Colonic mucosa (tissue), 4 donors: ENCODE measurements at regions not wholly inside any gene's neighbourhood (a gene's known extent, or its start where the extent isn't known, plus 50 kb on each side); places are given as distances from the start of the nearest gene placed in this dataset.

ENCODE experiments used
- DNase-seq: peaks from one replicate; pipeline ENCODE4 v3.0.0-alpha.2; 2020
- H3K27ac ChIP-seq: fragments of 200-600 bp; one replicate; pipeline ENCODE4 v1.8.0; 2021
- H3K27me3 ChIP-seq: fragments of 200-600 bp; one replicate; pipeline ENCODE4 v1.8.0; 2021
- H3K36me3 ChIP-seq: fragments of 200-600 bp; one replicate; pipeline ENCODE4 v1.8.0; 2021
- H3K4me1 ChIP-seq: fragments of 200-600 bp; one replicate; pipeline ENCODE4 v1.8.0; 2021; ENCODE audit warnings: mild to moderate bottlenecking
- H3K4me3 ChIP-seq: fragments of 200-600 bp; one replicate; pipeline ENCODE4 v1.8.0; 2021
- H3K9ac ChIP-seq, 2 donors: one replicate each; pipeline ENCODE4 v1.7.0; 2013; ENCODE audit warnings: control low read depth in 2 of 2, low read depth in 2 of 2, low read length in 2 of 2
- H3K9me3 ChIP-seq: fragments of 200-600 bp; one replicate; pipeline ENCODE4 v1.8.0; 2021
- CTCF ChIP-seq: fragments of 200-600 bp; IDR thresholded peaks from one replicate; pipeline ENCODE4 v1.8.0; 2022; ENCODE audit warnings: antibody characterized with exemption, mild to moderate bottlenecking
- intact Hi-C: fragments of 100-400 bp; cut with DNase I; formaldehyde crosslinking; loops from one replicate; pipeline ENCODE4 v1.14.1; 2022
- donor health status: healthy.
- donor health status: DM: no; HTN: no; CAD: no.
- donor health status: DM: no; HTN: no; CAD: no.

DNA sequence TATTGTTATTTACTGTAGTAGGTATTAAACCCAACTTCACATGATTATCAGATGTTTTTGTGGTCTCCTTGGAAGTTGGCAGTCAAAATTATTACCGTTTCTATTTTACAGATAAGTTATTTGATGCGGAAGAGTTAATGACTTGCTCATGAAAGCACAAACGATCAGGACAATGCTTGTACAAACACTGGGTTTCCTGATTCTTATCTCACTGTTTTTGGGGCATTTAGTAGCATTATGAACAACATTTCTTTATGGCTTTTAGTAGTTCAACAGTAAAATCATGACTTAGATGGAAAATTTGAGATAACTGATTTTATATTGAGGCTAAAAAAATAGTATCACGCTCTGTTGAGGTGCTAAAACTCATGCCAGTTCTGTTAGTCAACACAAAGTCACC lies 361.5 kb upstream of the MBL2 start:
- Histone ChIP-seq H3K9me3 (no peaks in the 10 kb centered on the region), H3K36me3 (no peaks in the 10 kb centered on the region), H3K27ac (no peak overlapping the region), H3K9ac (no peak overlapping the region), H3K27me3 (no peaks in the 10 kb centered on the region), H3K4me3 (no peak overlapping the region), H3K4me1 (no peaks in the 10 kb centered on the region)
- TF ChIP-seq CTCF, result no peak
- no peak for DNase-seq
- intact Hi-C loops, result no loop called here

GRCh38 chr10:53130337-53130736 lies 357.8 kb upstream of the MBL2 start:
- Histone ChIP-seq H3K9ac (no peak overlapping the region), H3K4me3 (no peak overlapping the region), H3K27ac (no peak overlapping the region), H3K9me3 (no peaks in the 10 kb centered on the region), H3K4me1 (no peaks in the 10 kb centered on the region), H3K36me3 (no peaks in the 10 kb centered on the region), H3K27me3 (no peaks in the 10 kb centered on the region)
- no peak for TF ChIP-seq CTCF
- intact Hi-C loops, result no loop called here
- no peak for DNase-seq

- Histone ChIP-seq H3K4me1 (no peaks in the 10 kb centered on the region), H3K9me3 (no peaks in the 10 kb centered on the region), H3K9ac (no peak overlapping the region), H3K27ac (no peak overlapping the region), H3K4me3 (no peak overlapping the region), H3K27me3 (no peaks in the 10 kb centered on the region), H3K36me3 (no peaks in the 10 kb centered on the region)
- no peak for TF ChIP-seq CTCF
- no peak for DNase-seq
- intact Hi-C loops, result no loop called here
These were observed 355.1 kb upstream of the MBL2 start for GRCh38 chr10:53127686-53128085.

- intact Hi-C loops, result no loop called here
- H3K27ac ChIP-seq, result no peak overlapping the region
- no peaks in the 10 kb centered on the region for H3K9me3 ChIP-seq
- no peak overlapping the region for H3K4me3 ChIP-seq
- no peak for TF ChIP-seq CTCF
- no peak overlapping the region for H3K9ac ChIP-seq
- H3K4me1 ChIP-seq, result no peaks in the 10 kb centered on the region
- H3K36me3 ChIP-seq, result no peaks in the 10 kb centered on the region
- no peak for DNase-seq
- H3K27me3 ChIP-seq, result no peaks in the 10 kb centered on the region
These were observed 350.7 kb upstream of the MBL2 start for GRCh38 chr10:53123311-53123710.

DNA sequence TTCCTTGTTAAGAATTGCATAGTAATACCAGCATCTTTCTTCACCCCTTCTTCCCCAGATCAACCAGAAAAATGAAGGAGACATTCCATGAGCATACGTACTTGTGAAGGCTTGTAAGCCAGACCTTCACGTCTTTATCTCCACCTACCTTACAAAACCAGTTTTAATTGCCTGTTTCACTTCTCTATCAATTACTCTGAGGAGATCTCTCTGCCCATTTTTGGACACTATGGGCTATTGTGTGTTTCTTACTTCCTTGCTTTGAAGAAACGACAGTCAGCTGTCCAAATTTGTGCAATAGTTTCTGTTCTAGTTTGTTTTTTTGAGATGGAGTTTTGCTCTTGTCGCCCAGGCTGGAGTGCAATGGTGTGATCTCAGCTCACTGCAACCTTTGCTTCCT lies 349.7 kb upstream of the MBL2 start:
- no peaks in the 10 kb centered on the region for H3K36me3 ChIP-seq
- H3K27me3 ChIP-seq, result no peaks in the 10 kb centered on the region
- H3K4me1 ChIP-seq, result no peaks in the 10 kb centered on the region
- no peaks in the 10 kb centered on the region for H3K9me3 ChIP-seq
- TF ChIP-seq CTCF, result no peak
- no peak overlapping the region for H3K4me3 ChIP-seq
- intact Hi-C loops, result no loop called here
- H3K27ac ChIP-seq, result no peak overlapping the region
- no peak overlapping the region for H3K9ac ChIP-seq
- DNase-seq, result no peak

DNA sequence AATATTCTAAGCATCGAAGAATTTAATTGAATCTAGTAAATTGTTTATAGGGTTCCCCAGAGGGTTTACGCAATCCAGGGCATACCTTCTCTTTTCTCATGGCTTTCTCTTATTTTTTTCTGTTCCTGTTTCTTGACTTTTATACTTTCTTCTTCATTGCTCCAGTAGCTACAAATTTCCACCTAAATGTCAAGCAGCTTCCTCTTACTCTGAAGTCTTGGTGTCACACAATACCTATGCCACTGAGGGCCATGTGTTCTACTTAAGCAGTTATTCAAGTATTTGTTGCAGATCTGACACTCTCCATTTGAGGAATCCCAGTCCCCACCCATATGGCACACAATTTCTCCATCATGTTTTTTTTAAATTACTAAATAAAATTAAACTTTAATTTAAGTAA lies 343.1 kb upstream of the MBL2 start:
- TF ChIP-seq CTCF, result no peak
- no peaks in the 10 kb centered on the region for H3K27me3 ChIP-seq
- H3K36me3 ChIP-seq, result no peaks in the 10 kb centered on the region

More for the DNA sequence above, 343.1 kb upstream of the MBL2 start:
- Histone ChIP-seq H3K9me3 (no peaks in the 10 kb centered on the region), H3K4me3 (no peak overlapping the region), H3K9ac (no peak overlapping the region), H3K27ac (no peak overlapping the region), H3K4me1 (no peaks in the 10 kb centered on the region)
- intact Hi-C loops, result no loop called here
- DNase-seq, result no peak
